ENCODE measurements at regions not wholly inside any gene's neighbourhood (a gene's known extent, or its start where the extent isn't known, plus 50 kb on each side); places are given as distances from the start of the nearest gene placed in this dataset.

- Mint-ChIP-seq H3K9me3 (peaks cover 13 to 55% (median 34%) of the 10 kb centered on the region in 6 donors), H3K27ac (no peak overlapping the region), H3K4me3 (no peak overlapping the region), H3K36me3 (peaks cover 0 to 3% (median 0%) of the 10 kb centered on the region in 3 donors), H3K4me1 (no peaks in the 10 kb centered on the region), H3K27me3 (ENCODE audit: low read depth in 3 of 3) (peaks cover 0 to 5% (median 0%) of the 10 kb centered on the region in 3 donors)
- DNase-seq = no peak
Measured at GRCh38 chr7:52091101-52091500, 774.5 kb upstream of the COBL start.

GRCh38 chr7:52088008-52088901 is 771.6 kb upstream of the COBL start:
- H3K9me3 Mint-ChIP-seq = peaks cover 9 to 51% (median 29%) of the 10 kb centered on the region in 6 donors
- DNase-seq = no peak
- H3K36me3 Mint-ChIP-seq = no peaks in the 10 kb centered on the region
- H3K4me3 Mint-ChIP-seq = no peak overlapping the region
- no peak overlapping the region for H3K27ac Mint-ChIP-seq
- H3K27me3 Mint-ChIP-seq (ENCODE audit: low read depth in 3 of 3) = peaks cover 0 to 3% (median 0%) of the 10 kb centered on the region in 3 donors
- no peaks in the 10 kb centered on the region for H3K4me1 Mint-ChIP-seq

- Mint-ChIP-seq H3K9me3 (peaks cover 12 to 57% (median 27%) of the 10 kb centered on the region in 6 donors), H3K27me3 (ENCODE audit: low read depth in 3 of 3) (no peaks in the 10 kb centered on the region), H3K4me1 (no peaks in the 10 kb centered on the region), H3K4me3 (no peak overlapping the region), H3K27ac (no peak overlapping the region), H3K36me3 (peaks cover 0 to under 1% (median 0%) of the 10 kb centered on the region in 3 donors)
- DNase-seq = no peak
Measured at GRCh38 chr7:52085610-52086009, 769.0 kb upstream of the COBL start.

GRCh38 chr7:52080493-52080892 is 763.9 kb upstream of the COBL start:
- H3K27ac Mint-ChIP-seq = no peak overlapping the region
- H3K27me3 Mint-ChIP-seq (ENCODE audit: low read depth in 3 of 3) = peaks cover 0 to 1% (median 0%) of the 10 kb centered on the region in 3 donors
- peaks cover 30 to 58% (median 38%) of the 10 kb centered on the region in 6 donors for H3K9me3 Mint-ChIP-seq
- no peaks in the 10 kb centered on the region for H3K4me1 Mint-ChIP-seq
- DNase-seq = no peak
- peaks cover 0 to 3% (median 0%) of the 10 kb centered on the region in 3 donors for H3K36me3 Mint-ChIP-seq
- H3K4me3 Mint-ChIP-seq = no peak overlapping the region

DNA sequence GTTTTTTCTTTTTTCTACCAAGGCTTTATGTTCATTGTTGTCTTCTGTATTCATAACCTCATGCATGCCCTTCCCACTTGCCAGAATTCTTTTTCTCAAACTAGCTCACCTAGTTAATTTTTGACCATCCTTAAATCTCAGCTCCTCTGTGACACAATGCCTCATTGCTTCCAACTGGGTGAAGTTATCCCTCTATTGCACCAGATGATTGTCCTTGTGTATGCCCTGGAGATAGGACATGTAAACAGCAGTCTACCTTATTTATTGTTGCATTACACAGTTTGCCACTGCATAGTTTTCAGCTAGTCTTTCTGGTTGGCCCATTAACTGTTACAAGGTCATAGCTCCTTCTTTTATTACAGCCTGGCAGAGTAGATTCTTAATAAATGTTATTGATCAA is 763.1 kb upstream of the COBL start:
- H3K9me3 Mint-ChIP-seq = peaks cover 27 to 59% (median 44%) of the 10 kb centered on the region in 6 donors
- no peaks in the 10 kb centered on the region for H3K4me1 Mint-ChIP-seq
- H3K4me3 Mint-ChIP-seq = no peak overlapping the region

DNA sequence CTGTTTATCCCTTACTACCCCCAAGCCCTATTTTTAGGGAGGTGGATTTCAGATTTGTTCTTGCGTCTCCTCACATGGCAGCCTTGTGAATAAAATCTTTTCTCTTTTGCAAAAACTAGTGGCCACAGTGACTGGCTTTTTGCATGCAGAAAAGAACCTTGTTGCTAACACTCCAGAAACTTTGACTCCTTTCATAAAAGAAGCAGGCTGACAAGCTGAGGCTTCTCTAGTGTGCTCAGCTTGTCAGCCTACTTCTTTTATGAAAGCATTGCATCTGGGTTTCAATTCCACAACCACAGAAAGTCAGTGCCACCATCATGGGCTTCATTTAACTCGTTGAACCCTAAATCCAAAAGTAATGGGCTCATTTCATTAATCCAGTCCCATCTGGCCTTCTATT is 761.0 kb upstream of the COBL start:
- DNase-seq = no peak
- peaks cover 0 to 2% (median 0%) of the 10 kb centered on the region in 3 donors for H3K27me3 Mint-ChIP-seq (ENCODE audit: low read depth in 3 of 3)
- H3K36me3 Mint-ChIP-seq = peaks cover 0 to 3% (median 0%) of the 10 kb centered on the region in 3 donors
- H3K27ac Mint-ChIP-seq = no peak overlapping the region
- H3K9me3 Mint-ChIP-seq = peaks cover 31 to 72% (median 49%) of the 10 kb centered on the region in 6 donors
- H3K4me3 Mint-ChIP-seq = no peak overlapping the region
- no peaks in the 10 kb centered on the region for H3K4me1 Mint-ChIP-seq

More for the DNA sequence above, 763.1 kb upstream of the COBL start:
- peaks cover 0 to 3% (median 0%) of the 10 kb centered on the region in 3 donors for H3K36me3 Mint-ChIP-seq
- no peak for DNase-seq
- H3K27ac Mint-ChIP-seq = no peak overlapping the region
- H3K27me3 Mint-ChIP-seq (ENCODE audit: low read depth in 3 of 3) = peaks cover 0 to 2% (median 0%) of the 10 kb centered on the region in 3 donors

- H3K9me3 Mint-ChIP-seq = peaks cover 23 to 61% (median 50%) of the 10 kb centered on the region in 6 donors
- H3K27ac Mint-ChIP-seq = no peak overlapping the region
- no peaks in the 10 kb centered on the region for H3K4me1 Mint-ChIP-seq
- no peak overlapping the region for H3K4me3 Mint-ChIP-seq
- no peaks in the 10 kb centered on the region for H3K36me3 Mint-ChIP-seq
- H3K27me3 Mint-ChIP-seq (ENCODE audit: low read depth in 3 of 3) = peaks cover 0 to 5% (median 2%) of the 10 kb centered on the region in 3 donors
- no peak for DNase-seq
Measured at GRCh38 chr7:52074912-52075311, 758.3 kb upstream of the COBL start.

GRCh38 chr7:52074071-52074470 is 757.5 kb upstream of the COBL start:
- Mint-ChIP-seq H3K27me3 (ENCODE audit: low read depth in 3 of 3) (peaks cover 0 to 5% (median 2%) of the 10 kb centered on the region in 3 donors), H3K36me3 (no peaks in the 10 kb centered on the region), H3K9me3 (peaks cover 17 to 54% (median 47%) of the 10 kb centered on the region in 6 donors), H3K4me1 (no peaks in the 10 kb centered on the region), H3K4me3 (no peak overlapping the region), H3K27ac (no peak overlapping the region)
- DNase-seq = no peak

- peaks cover 13 to 62% (median 36%) of the 10 kb centered on the region in 6 donors for H3K9me3 Mint-ChIP-seq
- no peak overlapping the region for H3K4me3 Mint-ChIP-seq
- DNase-seq = no peak
- no peak overlapping the region for H3K27ac Mint-ChIP-seq
- H3K4me1 Mint-ChIP-seq = no peaks in the 10 kb centered on the region
- H3K36me3 Mint-ChIP-seq = no peaks in the 10 kb centered on the region
- H3K27me3 Mint-ChIP-seq (ENCODE audit: low read depth in 3 of 3) = peaks cover 0 to 5% (median 2%) of the 10 kb centered on the region in 3 donors
Measured at GRCh38 chr7:52071744-52072143, 755.1 kb upstream of the COBL start.

- no peak overlapping the region for H3K27ac Mint-ChIP-seq
- peaks cover 0 to 3% (median 0%) of the 10 kb centered on the region in 3 donors for H3K36me3 Mint-ChIP-seq
- no peaks in the 10 kb centered on the region for H3K4me1 Mint-ChIP-seq
- H3K9me3 Mint-ChIP-seq = peaks cover 0 to 46% (median 19%) of the 10 kb centered on the region in 6 donors
- no peak for DNase-seq
- H3K4me3 Mint-ChIP-seq = no peak overlapping the region
- H3K27me3 Mint-ChIP-seq (ENCODE audit: low read depth in 3 of 3) = no peaks in the 10 kb centered on the region
Measured at GRCh38 chr7:52064493-52064892, 747.9 kb upstream of the COBL start.

DNA sequence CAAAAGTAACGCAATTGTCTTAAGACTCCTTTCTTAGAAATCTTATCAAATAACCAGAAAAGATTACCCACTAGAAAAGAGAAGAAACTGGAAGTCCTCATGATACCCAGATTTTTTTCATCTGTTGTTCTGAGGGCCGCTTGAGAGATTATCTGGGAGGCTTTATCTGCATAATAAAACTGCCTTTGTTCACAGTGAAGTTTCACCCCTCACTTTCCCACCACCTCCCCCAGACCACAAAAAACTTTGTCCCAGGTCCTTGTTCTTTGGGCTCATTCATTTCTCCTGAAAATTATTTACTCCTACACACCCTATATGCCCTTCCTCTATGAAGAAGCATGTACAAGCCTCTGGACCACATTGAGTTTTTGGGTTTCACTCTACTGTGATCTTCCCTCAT is 745.1 kb upstream of the COBL start:
- H3K27ac Mint-ChIP-seq = no peak overlapping the region
- peaks cover 0 to 49% (median 23%) of the 10 kb centered on the region in 6 donors for H3K9me3 Mint-ChIP-seq
- no peak for DNase-seq
- H3K36me3 Mint-ChIP-seq = peaks cover 0 to 3% (median 0%) of the 10 kb centered on the region in 3 donors
- no peaks in the 10 kb centered on the region for H3K27me3 Mint-ChIP-seq (ENCODE audit: low read depth in 3 of 3)
- H3K4me3 Mint-ChIP-seq = no peak overlapping the region
- no peaks in the 10 kb centered on the region for H3K4me1 Mint-ChIP-seq

DNA sequence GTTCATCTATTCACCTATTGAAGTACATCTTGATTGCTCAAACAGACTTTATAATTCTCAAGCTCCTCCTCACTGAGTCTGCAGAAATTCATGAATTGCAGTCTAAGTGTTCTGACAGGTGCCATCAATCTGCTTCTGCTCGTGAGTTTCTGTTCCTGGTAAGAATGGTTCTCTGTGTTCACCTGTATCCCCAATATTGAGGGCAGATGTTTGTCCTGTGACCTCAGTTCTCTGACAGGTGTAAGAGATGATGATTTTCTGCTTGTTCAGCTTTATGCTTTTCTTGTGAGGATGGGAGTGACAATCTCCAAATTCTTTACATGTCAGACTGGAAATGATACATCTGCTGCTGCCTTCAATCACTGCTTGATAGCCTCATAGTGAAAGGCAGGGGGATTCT is 736.9 kb upstream of the COBL start:
- H3K27ac Mint-ChIP-seq = no peak overlapping the region
- no peaks in the 10 kb centered on the region for H3K36me3 Mint-ChIP-seq
- H3K4me1 Mint-ChIP-seq = no peaks in the 10 kb centered on the region
- peaks cover 2 to 58% (median 26%) of the 10 kb centered on the region in 6 donors for H3K9me3 Mint-ChIP-seq
- H3K4me3 Mint-ChIP-seq = no peak overlapping the region
- no peak for DNase-seq
- peaks cover 0 to 2% (median 0%) of the 10 kb centered on the region in 3 donors for H3K27me3 Mint-ChIP-seq (ENCODE audit: low read depth in 3 of 3)

DNA sequence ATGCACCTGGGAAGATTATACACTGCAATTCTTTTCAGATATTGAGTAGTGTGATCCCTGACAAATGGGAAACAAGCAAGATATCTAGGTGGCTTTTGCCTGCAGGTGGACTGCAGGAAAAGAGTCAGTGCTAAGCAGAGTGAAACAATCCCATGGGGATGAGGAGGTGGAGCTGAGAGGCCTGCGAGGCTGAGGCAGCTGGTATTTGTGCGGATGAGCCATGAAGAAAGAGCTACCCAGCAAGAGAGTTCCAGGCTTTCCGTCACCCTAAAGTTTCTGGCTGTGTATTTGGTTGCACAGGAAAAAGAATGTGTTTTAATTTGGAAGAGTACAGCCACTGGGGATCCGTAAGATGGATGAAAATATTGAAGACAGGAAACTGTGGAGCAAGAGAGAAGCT is 714.1 kb upstream of the COBL start:
- Mint-ChIP-seq H3K36me3 (no peaks in the 10 kb centered on the region), H3K4me3 (no peak overlapping the region), H3K4me1 (no peaks in the 10 kb centered on the region), H3K27me3 (ENCODE audit: low read depth in 3 of 3) (peaks cover 0 to 2% (median 0%) of the 10 kb centered on the region in 3 donors), H3K27ac (no peak overlapping the region), H3K9me3 (peaks cover 4 to 52% (median 14%) of the 10 kb centered on the region in 6 donors)
- no peak for DNase-seq

- H3K27ac Mint-ChIP-seq = no peak overlapping the region
- H3K4me1 Mint-ChIP-seq = no peaks in the 10 kb centered on the region
- peaks cover 0 to 2% (median 0%) of the 10 kb centered on the region in 3 donors for H3K27me3 Mint-ChIP-seq (ENCODE audit: low read depth in 3 of 3)
- no peak for DNase-seq
- no peak overlapping the region for H3K4me3 Mint-ChIP-seq
- peaks cover 5 to 43% (median 12%) of the 10 kb centered on the region in 6 donors for H3K9me3 Mint-ChIP-seq
- H3K36me3 Mint-ChIP-seq = no peaks in the 10 kb centered on the region
Measured at GRCh38 chr7:52026140-52026539, 709.5 kb upstream of the COBL start.

All from immature natural killer cell (primary cell).